NOMO-1 treated with DMSO at 0.1 percent for 48 hours (cell line): ENCODE measurements at regions not wholly inside any gene's neighbourhood (a gene's known extent, or its start where the extent isn't known, plus 50 kb on each side); places are given as distances from the start of the nearest gene placed in this dataset.
"Not testable (repeated sequence)": the region's sequence is repeated elsewhere in the genome, so short reads cannot be mapped to it uniquely, and the experiment has no call there.

Experiments
- DNase-seq: peaks from one replicate; lab custom pipeline; 2025; ENCODE audit not compliant: unreplicated experiment; lab: John Stamatoyannopoulos, UW

- DNase-seq = no peak
Observed at GRCh38 chr3:182651461-182651860, 141.8 kb upstream of the ATP11B start.

GRCh38 chr3:182653065-182653464 is 140.2 kb upstream of the ATP11B start:
- DNase-seq = not testable (repeated sequence)

GRCh38 chr3:182668541-182668940 is 124.8 kb upstream of the ATP11B start:
- DNase-seq = no peak

- DNase-seq = no peak
Observed at GRCh38 chr3:182668974-182669373, 124.3 kb upstream of the ATP11B start.

- no peak for DNase-seq
Observed at GRCh38 chr3:182671541-182671940, 121.8 kb upstream of the ATP11B start.

- no peak for DNase-seq
Observed at GRCh38 chr3:182671942-182672341, 121.4 kb upstream of the ATP11B start.

GRCh38 chr3:182673336-182673735 is 120.0 kb upstream of the ATP11B start:
- DNase-seq = peak; percentile 8

GRCh38 chr3:182682263-182683241 is 110.8 kb upstream of the ATP11B start:
- DNase-seq = peak; percentile 16

- peak; percentile 56 for DNase-seq
Observed at GRCh38 chr3:182683453-182683852, 109.9 kb upstream of the ATP11B start.

- peak; percentile 30 for DNase-seq
Observed at GRCh38 chr3:182683858-182684257, 109.4 kb upstream of the ATP11B start.

- peak; percentile 13 for DNase-seq
Observed at GRCh38 chr3:182686033-182686886, 107.0 kb upstream of the ATP11B start.

- no peak for DNase-seq
Observed at GRCh38 chr3:182690172-182690571, 103.1 kb upstream of the ATP11B start.

- DNase-seq = no peak
Observed at GRCh38 chr3:182692021-182692420, 101.3 kb upstream of the ATP11B start.

GRCh38 chr3:182692695-182693094 is 100.6 kb upstream of the ATP11B start:
- peak; percentile 76 for DNase-seq

GRCh38 chr3:182693723-182694122 is 99.6 kb upstream of the ATP11B start:
- no peak for DNase-seq

GRCh38 chr3:182696916-182697315 is 96.4 kb upstream of the ATP11B start:
- DNase-seq = no peak

GRCh38 chr3:182697345-182697919 is 95.9 kb upstream of the ATP11B start:
- no peak for DNase-seq

GRCh38 chr3:182698078-182698477 is 95.2 kb upstream of the ATP11B start:
- DNase-seq = no peak

- no peak for DNase-seq
Observed at GRCh38 chr3:182699550-182700170, 93.6 kb upstream of the ATP11B start.

GRCh38 chr3:182702216-182702615 is 91.1 kb upstream of the ATP11B start:
- no peak for DNase-seq

GRCh38 chr3:182703233-182703632 is 90.1 kb upstream of the ATP11B start:
- no peak for DNase-seq
